HepG2 (cell line): ENCODE measurements at regions not wholly inside any gene's neighbourhood (a gene's known extent, or its start where the extent isn't known, plus 50 kb on each side); places are given as distances from the start of the nearest gene placed in this dataset.
A peak's percentile ranks its signal among the peaks of the same experiment; 100 is the strongest.

ENCODE experiments used
- ATAC-seq: fragments of 200-7000 bp; cut with Tn5 transposase; 3 replicates; pipeline ENCODE4 v1.9.1; 2020; ENCODE audit warnings: mild to moderate bottlenecking, moderate library complexity
- BruUV-seq: library from RNA; stranded (reverse); fragments of 400-500 nt; replicated peaks from 2 replicates; lab custom pipeline; 2021; lab: Mats Ljungman, UMichigan
- CTCF ChIA-PET: fragments of 300-600 bp; formaldehyde crosslinking; extraction: SDS; loops from one replicate; lab custom pipeline; 2021; ENCODE audit warnings: low total read pairs, inconsistent platforms, low intra/inter-chr PET ratio; lab: Yijun Ruan, JAX
- POLR2A ChIA-PET: fragments of 350-600 bp; sonication (Branson Sonifier 250); formaldehyde crosslinking; loops from one replicate; lab custom pipeline; 2020; ENCODE audit warnings: antibody characterized with exemption, inconsistent platforms; lab: Yijun Ruan, JAX
- DNase-seq: peaks from one replicate; pipeline ENCODE4 v3.0.0-alpha.2; 2015; ENCODE audit warnings: low spot score
- FAIRE-seq: peaks from 3 replicates; lab custom pipeline; 2011; peaks lifted over from hg19 to GRCh38; lab: Jason Lieb, UNC
- H2AFZ ChIP-seq: one replicate; pipeline ENCODE4 v1.6.1; 2011; ENCODE audit warnings: low read length, inconsistent platforms
- H3K27ac ChIP-seq: fragments of 300-600 bp; 3 replicates; pipeline ENCODE4 v1.8.0; 2011; ENCODE audit warnings: mixed run types, mild to moderate bottlenecking, mixed read lengths, low read length, inconsistent platforms; ENCODE audit not compliant: insufficient read depth; ENCODE audit errors: extremely low read length
- H3K27me3 ChIP-seq, 2 experiments: fragments of 200-600 bp in 1 of 2; 2 replicates in 1 of 2; 3 replicates in 1 of 2; pipeline versions ENCODE4 v1.6.0 to v1.8.0; 2011; ENCODE audit warnings: low read length in 2 of 2, mild to moderate bottlenecking in 2 of 2, moderate library complexity in 2 of 2, inconsistent platforms in 1 of 2; ENCODE audit not compliant: insufficient read depth in 2 of 2, control insufficient read depth in 1 of 2
- H3K36me3 ChIP-seq, 2 experiments: fragments of 200-600 bp in 1 of 2; replicated peaks in 1 of 2; 2 replicates in 1 of 2; 3 replicates in 1 of 2; pipeline versions ENCODE4 v1.5.1 to v1.8.0; 2011; ENCODE audit warnings: low read length in 2 of 2, inconsistent platforms in 1 of 2; ENCODE audit not compliant: insufficient read depth in 2 of 2, control insufficient read depth in 1 of 2
- H3K4me1 ChIP-seq: 2 replicates; pipeline ENCODE4 v1.5.1; 2012; ENCODE audit warnings: low read length, inconsistent platforms; ENCODE audit not compliant: insufficient read depth
- H3K4me2 ChIP-seq: 2 replicates; pipeline ENCODE4 v1.6.0; 2011; ENCODE audit warnings: low read depth, low read length, inconsistent platforms
- H3K4me3 ChIP-seq, 3 experiments: fragments of 200-600 bp in 1 of 3; sonication (generic), shearing (Covaris generic) in 1 of 3; replicated peaks in 1 of 3; 2 replicates each; pipeline ENCODE4 v1.5.1; 2011 to 2016; ENCODE audit warnings: low read length in 3 of 3, inconsistent platforms in 2 of 3, low read depth in 2 of 3, mild to moderate bottlenecking in 2 of 3, control low read depth in 1 of 3, mixed read lengths in 1 of 3; ENCODE audit not compliant: insufficient read depth in 1 of 3
- H3K79me2 ChIP-seq: one replicate; pipeline ENCODE4 v1.6.1; 2011; ENCODE audit warnings: low read length, inconsistent platforms; ENCODE audit not compliant: insufficient read depth
- H3K9ac ChIP-seq: 2 replicates; pipeline ENCODE4 v1.6.0; 2011; ENCODE audit warnings: mild to moderate bottlenecking, low read depth, low read length, inconsistent platforms; ENCODE audit not compliant: insufficient read depth
- H3K9me3 ChIP-seq: 2 replicates; pipeline ENCODE4 v1.5.1; 2012; ENCODE audit warnings: mild to moderate bottlenecking, low read length
- H4K20me1 ChIP-seq: 2 replicates; pipeline ENCODE4 v1.6.0; 2011; ENCODE audit warnings: inconsistent platforms, mild to moderate bottlenecking, low read length, moderate library complexity; ENCODE audit not compliant: insufficient read depth
- ARNT2 ChIP-seq: sonication (generic); formaldehyde crosslinking; IDR thresholded peaks from 2 replicates; pipeline ENCODE4 v1.8.0; 2022; ENCODE audit warnings: mild to moderate bottlenecking, low read depth, missing genetic modification reagents, moderate library complexity
- CREB3 ChIP-seq: sonication (generic); formaldehyde crosslinking; IDR thresholded peaks from 2 replicates; pipeline ENCODE4 v1.5.0; 2020; ENCODE audit warnings: missing genetic modification reagents
- TAF15 ChIP-seq: fragments of 200-400 bp; formaldehyde crosslinking; IDR thresholded peaks from one replicate; pipeline ENCODE4 v1.6.1; 2018; ENCODE audit warnings: mild to moderate bottlenecking, low read depth, low read length; ENCODE audit not compliant: poor library complexity, severe bottlenecking
- TBX2 ChIP-seq: sonication (generic); formaldehyde crosslinking; IDR thresholded peaks from 2 replicates; pipeline ENCODE4 v1.5.0; 2020; ENCODE audit warnings: missing genetic modification reagents, mild to moderate bottlenecking, borderline replicate concordance
- ZNF547 ChIP-seq: sonication (generic); formaldehyde crosslinking; IDR thresholded peaks from 2 replicates; pipeline ENCODE4 v1.5.1; 2020; ENCODE audit warnings: mild to moderate bottlenecking, missing genetic modification reagents
- WGBS: methylation state at CpG from one replicate; pipeline ENCODE4 v1.1.6; 2017; ENCODE audit warnings: low lambda C conversion rate; 5-methylcytosine and 5-hydroxymethylcytosine counted together
- in situ Hi-C: cut with HindIII; loops from 2 replicates; pipeline ENCODE4 v1.10.0; 2017; ENCODE audit warnings: low pct_unique_long_range_greater_than_20kb; ENCODE audit not compliant: extremely low pct_ligation_motif_present
- intact Hi-C: fragments of 100-400 bp; cut with micrococcal nuclease; formaldehyde crosslinking; loops from one replicate; pipeline ENCODE4 v1.10.0; 2022; ENCODE audit not compliant: unreplicated experiment
- TF ChIP-seq, protein P1 (sequence below): sonication (generic); formaldehyde crosslinking; IDR thresholded peaks from 2 replicates; pipeline ENCODE4 v1.5.1; 2020; ENCODE audit warnings: missing genetic modification reagents, mild to moderate bottlenecking, borderline replicate concordance

GRCh38 chr7:85479918-85480643 lies 293.2 kb upstream of the SEMA3D start:
- no peak for ATAC-seq
- TF ChIP-seq ARNT2 (CRISPR knock-in tag) = no peak
- TF ChIP-seq, protein P1, sequence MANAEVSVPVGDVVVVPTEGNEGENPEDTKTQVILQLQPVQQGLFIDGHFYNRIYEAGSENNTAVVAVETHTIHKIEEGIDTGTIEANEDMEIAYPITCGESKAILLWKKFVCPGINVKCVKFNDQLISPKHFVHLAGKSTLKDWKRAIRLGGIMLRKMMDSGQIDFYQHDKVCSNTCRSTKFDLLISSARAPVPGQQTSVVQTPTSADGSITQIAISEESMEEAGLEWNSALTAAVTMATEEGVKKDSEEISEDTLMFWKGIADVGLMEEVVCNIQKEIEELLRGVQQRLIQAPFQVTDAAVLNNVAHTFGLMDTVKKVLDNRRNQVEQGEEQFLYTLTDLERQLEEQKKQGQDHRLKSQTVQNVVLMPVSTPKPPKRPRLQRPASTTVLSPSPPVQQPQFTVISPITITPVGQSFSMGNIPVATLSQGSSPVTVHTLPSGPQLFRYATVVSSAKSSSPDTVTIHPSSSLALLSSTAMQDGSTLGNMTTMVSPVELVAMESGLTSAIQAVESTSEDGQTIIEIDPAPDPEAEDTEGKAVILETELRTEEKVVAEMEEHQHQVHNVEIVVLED (CRISPR knock-in tag) = no peak
- no peak for TF ChIP-seq CREB3 (CRISPR knock-in tag)
- CTCF ChIA-PET = no interaction called here
- Histone ChIP-seq H3K79me2 (no peaks in the 10 kb centered on the region), H3K4me2 (no peak overlapping the region), H3K36me3 (no peaks in the 10 kb centered on the region), H2AFZ (no peak overlapping the region), H4K20me1 (no peaks in the 10 kb centered on the region), H3K27ac (no peak overlapping the region), H3K4me1 (peaks cover 13% of the 10 kb centered on the region), H3K27me3 (no peaks in the 10 kb centered on the region), H3K9me3 (no peaks in the 10 kb centered on the region), H3K9ac (no peak overlapping the region), H3K4me3 (no peak overlapping the region)
- no TSS peak for BruUV-seq
- DNase-seq = no peak
- in situ Hi-C loops (no loop called here), intact Hi-C loops (no loop called here)
- 23% methylated on average over 5 of the region's 5 CpGs for WGBS
- FAIRE-seq = no peak
- POLR2A ChIA-PET = no interaction called here

DNA sequence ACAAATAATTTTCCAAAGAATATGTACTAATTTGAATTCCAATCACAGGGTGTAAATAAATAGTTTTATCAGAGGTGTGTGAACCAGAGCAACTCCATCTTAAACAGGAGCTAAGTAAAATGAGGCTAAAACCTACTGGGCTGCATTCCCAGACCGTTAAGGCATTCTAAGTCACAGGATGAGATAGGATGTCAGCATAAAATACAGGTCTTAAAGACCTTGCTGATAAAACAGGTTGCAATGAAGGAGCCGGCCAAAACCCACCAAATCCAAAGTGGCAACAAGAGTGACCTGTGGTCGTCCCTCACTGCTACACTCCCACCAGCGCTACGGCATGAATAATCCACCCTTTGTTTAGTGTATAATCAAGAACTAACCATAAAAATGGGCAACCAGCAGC lies 291.7 kb upstream of the SEMA3D start:
- DNase-seq = no peak
- TF ChIP-seq TAF15 (no peak), TBX2 (CRISPR knock-in tag) (no peak), ZNF547 (no peak)
- H3K36me3 ChIP-seq = no peaks in the 10 kb centered on the region
- H3K9ac ChIP-seq = no peak overlapping the region
- ChIA-PET CTCF (no interaction called here), POLR2A (no interaction called here)
- no peak overlapping the region for H3K27ac ChIP-seq
- no peak for ATAC-seq
- peak overlapping the region; percentile 15; the same call in 1 of the 2 replicates for H3K4me2 ChIP-seq
- in situ Hi-C loops (no loop called here), intact Hi-C loops (no loop called here)
- H2AFZ ChIP-seq = no peak overlapping the region
- no peaks in the 10 kb centered on the region for H4K20me1 ChIP-seq
- peaks cover 16% of the 10 kb centered on the region for H3K4me1 ChIP-seq
- H3K9me3 ChIP-seq = no peaks in the 10 kb centered on the region
- BruUV-seq = no TSS peak
- H3K27me3 ChIP-seq = no peaks in the 10 kb centered on the region
- H3K4me3 ChIP-seq = no peak overlapping the region
- no peaks in the 10 kb centered on the region for H3K79me2 ChIP-seq
- WGBS = 24% methylated on average over 5 of the region's 5 CpGs
- FAIRE-seq = no peak
